ENCODE measurements at regions not wholly inside any gene's neighbourhood (a gene's known extent, or its start where the extent isn't known, plus 50 kb on each side); places are given as distances from the start of the nearest gene placed in this dataset.

DNA sequence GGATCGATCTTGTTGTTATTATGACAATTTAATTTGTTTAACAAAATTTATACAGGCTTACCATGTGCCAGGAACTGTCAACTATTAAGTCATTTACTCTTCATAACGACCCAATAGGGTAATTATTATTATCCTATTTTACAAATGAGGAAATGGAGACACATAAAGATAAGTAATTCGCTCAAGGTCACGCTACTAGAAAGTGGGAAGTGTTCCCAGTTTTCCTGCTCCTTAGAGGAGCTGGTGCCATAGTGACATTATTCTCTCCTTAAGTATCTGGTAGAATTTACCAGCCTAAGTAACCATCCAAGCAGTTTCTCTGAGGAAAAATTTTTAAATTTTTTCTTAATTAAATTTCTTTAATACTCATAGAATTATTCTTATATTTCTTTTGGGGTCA is 360.9 kb upstream of the RNF32 start:
- no peak for TF ChIP-seq EZH2 (IDR thresholded peaks at IDR 0.05; ENCODE audit: insufficient read depth, poor library complexity, severe bottlenecking)
- TF ChIP-seq EZH2phosphoT487 (IDR thresholded peaks at IDR 0.05; ENCODE audit: insufficient read depth, low read depth) = no peak

Data from GM23248 (cell line).